ENCODE measurements at regions not wholly inside any gene's neighbourhood (a gene's known extent, or its start where the extent isn't known, plus 50 kb on each side); places are given as distances from the start of the nearest gene placed in this dataset.

DNA sequence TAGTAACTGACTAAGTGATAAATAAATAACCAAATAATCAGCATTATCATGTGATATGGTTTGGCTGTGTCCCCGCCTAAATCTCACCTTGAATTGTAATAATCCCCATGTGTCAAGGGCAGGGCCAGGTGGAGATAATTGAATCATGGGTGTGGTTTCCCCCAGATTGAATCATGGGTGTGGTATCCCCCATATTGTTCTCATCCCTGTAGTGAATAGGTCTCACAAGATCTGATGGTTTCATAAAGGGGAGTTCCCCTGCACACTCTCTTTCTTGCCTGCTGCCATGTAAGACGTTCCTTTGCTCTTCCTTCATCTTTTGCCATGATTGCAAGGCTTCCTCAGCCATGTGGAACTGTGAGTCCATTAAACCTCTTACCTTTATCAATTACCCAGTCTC lies 72.1 kb upstream of the NRP1 start:
- no peak overlapping the region for H3K4me3 ChIP-seq
- WGBS, 2 donors, result 82 to 84% methylated on average over 2 of the region's 2 CpGs
- H3K4me1 ChIP-seq, result peaks cover 0 to 14% (median 7%) of the 10 kb centered on the region in 4 donors
- DNase-seq, result no peak
- TF ChIP-seq POLR2AphosphoS5 (IDR thresholded peaks at IDR 0.05) (no peak), EP300 (IDR thresholded peaks at IDR 0.05) (no peak)
- no peaks in the 10 kb centered on the region for H3K9me3 ChIP-seq
- no peaks in the 10 kb centered on the region for H3K36me3 ChIP-seq
- intact Hi-C loops (cut with DNase I), result no loop called here
- H3K27me3 ChIP-seq, result no peaks in the 10 kb centered on the region
- no peak overlapping the region for H3K27ac ChIP-seq

DNA sequence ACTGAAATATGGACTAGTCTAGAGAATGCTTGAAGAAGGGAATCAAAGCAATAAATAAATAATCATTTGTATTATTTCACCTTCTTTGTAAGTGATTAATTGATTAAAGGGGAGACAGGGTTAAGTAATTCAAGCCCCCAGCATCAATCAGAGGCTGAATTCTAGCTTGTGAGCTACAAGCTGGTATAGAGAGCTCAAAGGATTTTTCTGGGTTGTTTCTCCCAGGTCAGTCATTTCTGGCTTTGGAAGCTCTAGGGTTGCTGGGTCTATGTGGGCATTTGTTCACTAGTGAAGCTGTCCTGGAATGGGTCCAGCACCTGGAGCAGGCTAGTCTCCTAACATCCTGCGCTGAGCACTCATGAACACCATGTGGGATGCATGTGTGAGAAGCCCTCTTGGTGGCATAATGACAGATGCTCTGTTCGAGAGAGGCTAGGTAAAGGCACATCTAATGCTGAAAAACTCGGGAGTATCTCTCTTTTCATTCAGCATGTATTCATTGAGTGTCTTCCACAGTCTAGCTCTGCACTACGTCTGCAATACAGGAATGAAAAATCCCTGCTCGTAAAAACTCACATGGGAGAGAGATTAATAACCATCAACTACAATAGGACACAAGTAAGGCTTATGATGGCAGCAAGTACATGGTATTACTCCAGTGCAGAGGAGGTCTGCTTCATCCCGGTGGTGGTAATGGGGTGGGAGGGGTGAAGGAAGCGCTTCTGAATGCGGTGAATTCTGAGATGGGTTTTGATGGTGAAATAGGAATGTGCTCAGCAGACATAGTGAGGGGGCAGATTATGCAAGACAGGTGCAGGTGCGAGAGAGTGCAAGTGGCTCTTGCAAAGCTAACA lies 68.0 kb upstream of the NRP1 start:
- no peak overlapping the region for H3K27ac ChIP-seq
- 74 to 79% methylated on average over 9 of the region's 9 CpGs for WGBS, 2 donors
- no peaks in the 10 kb centered on the region for H3K36me3 ChIP-seq
- H3K4me3 ChIP-seq, result no peak overlapping the region
- H3K4me1 ChIP-seq, result peaks cover 0 to 9% (median 7%) of the 10 kb centered on the region in 4 donors
- H3K27me3 ChIP-seq, result no peaks in the 10 kb centered on the region
- intact Hi-C loops (cut with DNase I), result no loop called here
- DNase-seq, result no peak
- no peak for TF ChIP-seq EP300 (IDR thresholded peaks at IDR 0.05)
- no peak for TF ChIP-seq POLR2AphosphoS5 (IDR thresholded peaks at IDR 0.05)
- no peak for TF ChIP-seq CTCF (IDR thresholded peaks at IDR 0.05)
- no peak for TF ChIP-seq POLR2A (IDR thresholded peaks at IDR 0.05)
- H3K9me3 ChIP-seq, result no peaks in the 10 kb centered on the region

- 83 to 87% methylated on average over 2 of the region's 2 CpGs for WGBS, 2 donors
- Histone ChIP-seq H3K9me3 (peaks cover 0 to 9% (median 3%) of the 10 kb centered on the region in 4 donors), H3K36me3 (no peaks in the 10 kb centered on the region), H3K4me1 (peaks cover 0 to 9% (median 7%) of the 10 kb centered on the region in 4 donors), H3K27me3 (no peaks in the 10 kb centered on the region), H3K4me3 (no peak overlapping the region), H3K27ac (no peak overlapping the region)
- intact Hi-C loops (cut with DNase I), result no loop called here
- no peak for TF ChIP-seq EP300 (IDR thresholded peaks at IDR 0.05)
- TF ChIP-seq CTCF (IDR thresholded peaks at IDR 0.05), result no peak
- no peak for TF ChIP-seq POLR2A (IDR thresholded peaks at IDR 0.05)
- TF ChIP-seq POLR2AphosphoS5 (IDR thresholded peaks at IDR 0.05), result no peak
- DNase-seq, result no peak
These were observed 66.8 kb upstream of the NRP1 start for GRCh38 chr10:33401300-33401699.

GRCh38 chr10:33398796-33399195 lies 64.3 kb upstream of the NRP1 start:
- H3K36me3 ChIP-seq, result no peaks in the 10 kb centered on the region
- H3K4me1 ChIP-seq, result peaks cover 0 to 9% (median 7%) of the 10 kb centered on the region in 4 donors
- no peak overlapping the region for H3K27ac ChIP-seq
- no peak for DNase-seq
- no peak overlapping the region for H3K4me3 ChIP-seq
- intact Hi-C loops (cut with DNase I), result no loop called here
- TF ChIP-seq POLR2A (IDR thresholded peaks at IDR 0.05) (no peak), EP300 (IDR thresholded peaks at IDR 0.05) (no peak)
- H3K9me3 ChIP-seq, result peaks cover 0 to 10% (median 3%) of the 10 kb centered on the region in 4 donors
- 86 to 91% methylated on average over 5 of the region's 5 CpGs for WGBS, 2 donors
- no peaks in the 10 kb centered on the region for H3K27me3 ChIP-seq

- 42 to 57% methylated on average over 1 of the region's 1 CpG for WGBS, 2 donors
- no peak overlapping the region for H3K27ac ChIP-seq
- H3K36me3 ChIP-seq, result no peaks in the 10 kb centered on the region
- intact Hi-C loops (cut with DNase I), result no loop called here
- TF ChIP-seq EP300 (IDR thresholded peaks at IDR 0.05) (no peak), POLR2AphosphoS5 (IDR thresholded peaks at IDR 0.05) (no peak), POLR2A (IDR thresholded peaks at IDR 0.05) (no peak), CTCF (IDR thresholded peaks at IDR 0.05) (no peak)
- H3K4me1 ChIP-seq, result no peaks in the 10 kb centered on the region
- no peak overlapping the region for H3K4me3 ChIP-seq
- DNase-seq, result no peak
- no peaks in the 10 kb centered on the region for H3K27me3 ChIP-seq
- H3K9me3 ChIP-seq, result peaks cover 0 to 10% (median 3%) of the 10 kb centered on the region in 4 donors
These were observed 62.5 kb upstream of the NRP1 start for GRCh38 chr10:33396938-33397337.

All from sigmoid colon (tissue), 6 donors.